Transverse colon (tissue), 4 donors: ENCODE measurements at regions not wholly inside any gene's neighbourhood (a gene's known extent, or its start where the extent isn't known, plus 50 kb on each side); places are given as distances from the start of the nearest gene placed in this dataset.

Source experiments
- DNase-seq: peaks from one replicate; pipeline ENCODE4 v3.0.0-alpha.2; 2019
- H3K27ac ChIP-seq, 4 donors: fragments of 200-600 bp; sonication (generic); 2 replicates each; pipeline ENCODE4 v1.5.1; 2016 to 2018; ENCODE audit warnings: inconsistent platforms in 4 of 4
- H3K27me3 ChIP-seq: fragments of 200-600 bp; sonication (generic); 2 replicates; pipeline ENCODE4 v1.5.1; 2017; ENCODE audit warnings: inconsistent platforms
- H3K36me3 ChIP-seq, 4 donors: fragments of 200-600 bp; sonication (generic); 2 replicates each; pipeline ENCODE4 v1.5.1; 2017 to 2019; ENCODE audit warnings: inconsistent platforms in 4 of 4
- H3K4me1 ChIP-seq, 4 donors: fragments of 200-600 bp; sonication (generic); 2 replicates each; pipeline ENCODE4 v1.5.1; 2017 to 2020; ENCODE audit warnings: inconsistent platforms in 4 of 4
- H3K4me3 ChIP-seq, 4 donors: fragments of 200-600 bp; sonication (generic); 1 replicate in 1 of 4; 2 replicates in 3 of 4; pipeline versions ENCODE4 v1.5.1 to v1.6.1; 2017 to 2019; ENCODE audit warnings: inconsistent platforms in 4 of 4
- H3K9me3 ChIP-seq, 2 donors: fragments of 200-600 bp; sonication (generic); 2 replicates each; pipeline ENCODE4 v1.5.1; 2017 to 2019; ENCODE audit warnings: inconsistent platforms in 2 of 2
- EP300 ChIP-seq: sonication (generic); formaldehyde crosslinking; IDR thresholded peaks from one replicate; pipeline ENCODE4 v1.6.1; 2017; ENCODE audit warnings: antibody characterized with exemption, low read depth
- POLR2A ChIP-seq: fragments of 450-650 bp; IDR thresholded peaks from one replicate; pipeline ENCODE4 v1.6.1; 2016; ENCODE audit warnings: antibody characterized with exemption, mild to moderate bottlenecking, moderate library complexity
- POLR2AphosphoS5 ChIP-seq, 3 donors: sonication (generic); formaldehyde crosslinking; IDR thresholded peaks; one replicate each; pipeline ENCODE4 v1.6.1; 2016; ENCODE audit warnings: antibody characterized with exemption in 3 of 3
- WGBS, 2 donors: methylation state at CpG; one replicate each; pipeline ENCODE4 v1.1.5; 2018; ENCODE audit warnings: low coverage in 1 of 2; 5-methylcytosine and 5-hydroxymethylcytosine counted together
- in situ Hi-C, 4 donors: fragments of 200-750 bp; cut with MboI; loops; one replicate each; pipeline versions ENCODE4 v1.15.0 to v1.15.1; 2017; ENCODE audit warnings: low sequenced_read_pairs in 3 of 4, low pct_ligation_motif_present in 1 of 4, low pct_unique_long_range_greater_than_20kb in 1 of 4
- intact Hi-C: fragments of 100-400 bp; cut with DNase I; formaldehyde crosslinking; loops from one replicate; pipeline ENCODE4 v1.15.1; 2023; ENCODE audit warnings: low total_unique reads
- TF ChIP-seq, protein P1 (sequence below), 5 experiments: fragments of 200-600 bp in 3 of 5; fragments of 450-650 bp in 2 of 5; sonication (generic) in 3 of 5; IDR thresholded peaks; 1 replicate in 2 of 5; 2 replicates in 3 of 5; pipeline ENCODE4 v1.5.1; 2016 to 2017; ENCODE audit warnings: antibody characterized with exemption in 5 of 5, inconsistent platforms in 3 of 5, mild to moderate bottlenecking in 2 of 5, moderate library complexity in 1 of 5

DNA sequence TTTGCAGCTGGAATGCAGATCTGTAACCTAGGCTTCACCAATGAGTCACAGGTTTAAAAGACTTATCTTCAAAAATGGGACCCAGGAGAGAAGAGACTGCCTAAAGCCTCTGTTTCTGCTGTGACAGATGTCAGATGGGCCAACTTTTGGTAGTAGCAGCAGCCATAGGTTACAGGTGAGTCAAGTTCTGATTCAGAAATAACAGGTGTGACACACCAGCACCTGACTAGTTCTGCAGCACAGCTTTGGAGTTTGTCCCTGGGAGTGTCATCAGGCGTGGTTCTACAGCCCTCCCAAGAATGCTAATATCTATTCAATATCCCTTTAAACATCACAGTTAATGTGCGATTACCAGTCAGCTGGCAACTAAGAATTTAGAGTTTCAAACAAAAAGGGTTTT is 121.9 kb upstream of the BTN3A2 start:
- in situ Hi-C loops (loop anchor here in 1 of 4 donors (25.0 kb wide), 1 partner anchor 894 kb away; a partner anchor contains a TSS), intact Hi-C loops (no loop called here)
- DNase-seq: peak; percentile 76
- H3K4me3 ChIP-seq: peak overlapping the region in 1 of 4 donors; percentile 3
- TF ChIP-seq POLR2AphosphoS5 (IDR thresholded peaks at IDR 0.05) (peak; percentile 11 to 79 (median 73)), POLR2A (peak; percentile 21), EP300 (peak; percentile 49)
- TF ChIP-seq, protein P1, sequence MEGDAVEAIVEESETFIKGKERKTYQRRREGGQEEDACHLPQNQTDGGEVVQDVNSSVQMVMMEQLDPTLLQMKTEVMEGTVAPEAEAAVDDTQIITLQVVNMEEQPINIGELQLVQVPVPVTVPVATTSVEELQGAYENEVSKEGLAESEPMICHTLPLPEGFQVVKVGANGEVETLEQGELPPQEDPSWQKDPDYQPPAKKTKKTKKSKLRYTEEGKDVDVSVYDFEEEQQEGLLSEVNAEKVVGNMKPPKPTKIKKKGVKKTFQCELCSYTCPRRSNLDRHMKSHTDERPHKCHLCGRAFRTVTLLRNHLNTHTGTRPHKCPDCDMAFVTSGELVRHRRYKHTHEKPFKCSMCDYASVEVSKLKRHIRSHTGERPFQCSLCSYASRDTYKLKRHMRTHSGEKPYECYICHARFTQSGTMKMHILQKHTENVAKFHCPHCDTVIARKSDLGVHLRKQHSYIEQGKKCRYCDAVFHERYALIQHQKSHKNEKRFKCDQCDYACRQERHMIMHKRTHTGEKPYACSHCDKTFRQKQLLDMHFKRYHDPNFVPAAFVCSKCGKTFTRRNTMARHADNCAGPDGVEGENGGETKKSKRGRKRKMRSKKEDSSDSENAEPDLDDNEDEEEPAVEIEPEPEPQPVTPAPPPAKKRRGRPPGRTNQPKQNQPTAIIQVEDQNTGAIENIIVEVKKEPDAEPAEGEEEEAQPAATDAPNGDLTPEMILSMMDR (IDR thresholded peaks at IDR 0.05): no peak
- H3K27me3 ChIP-seq: peaks cover 4% of the 10 kb centered on the region
- H3K27ac ChIP-seq: peak overlapping the region; percentile 61 to 80 (median 76)
- peaks cover 0 to 20% (median 6%) of the 10 kb centered on the region in 4 donors for H3K4me1 ChIP-seq
- 50 to 57% methylated on average over 1 to 2 of the region's 2 CpGs for WGBS, 2 donors
- no peaks in the 10 kb centered on the region for H3K36me3 ChIP-seq
- H3K9me3 ChIP-seq: no peaks in the 10 kb centered on the region

DNA sequence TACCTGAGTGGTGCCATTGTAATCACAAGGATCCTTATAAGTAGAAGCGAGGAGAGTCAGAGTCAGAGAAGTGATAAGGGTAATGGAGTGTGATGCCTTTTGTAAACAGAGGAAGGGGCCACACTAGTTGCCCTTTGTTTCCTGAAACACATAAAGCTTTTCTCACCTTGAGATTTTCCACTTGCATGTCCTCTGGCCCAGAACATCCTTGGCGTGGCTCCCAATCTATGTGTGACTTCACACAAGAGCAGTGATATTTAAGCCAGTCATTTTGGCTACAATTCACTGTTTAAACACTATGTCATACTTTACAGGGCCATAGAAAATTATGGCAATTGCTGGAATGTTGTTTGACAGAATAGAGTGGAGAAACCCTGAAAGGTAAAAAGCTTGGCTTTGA is 121.2 kb upstream of the BTN3A2 start:
- peak; percentile 83 for DNase-seq
- H3K36me3 ChIP-seq: no peaks in the 10 kb centered on the region
- intact Hi-C loops: no loop called here
- in situ Hi-C loops: loop anchor here in 1 of 4 donors (25.0 kb wide), 1 partner anchor 894 kb away; a partner anchor contains a TSS
- H3K4me3 ChIP-seq: peak overlapping the region in 1 of 4 donors; percentile 3
- 49 to 63% methylated on average over 2 of the region's 2 CpGs for WGBS, 2 donors
- no peaks in the 10 kb centered on the region for H3K9me3 ChIP-seq
- H3K27me3 ChIP-seq: peaks cover 4% of the 10 kb centered on the region
- H3K27ac ChIP-seq: peak overlapping the region; percentile 61 to 80 (median 76)
- TF ChIP-seq, protein P1 (IDR thresholded peaks at IDR 0.05): no peak
- TF ChIP-seq POLR2AphosphoS5 (IDR thresholded peaks at IDR 0.05) (peak in 2 of 3 donors; percentile 33 to 71), EP300 (no peak), POLR2A (peak; percentile 30)
- peaks cover 0 to 20% (median 6%) of the 10 kb centered on the region in 4 donors for H3K4me1 ChIP-seq

DNA sequence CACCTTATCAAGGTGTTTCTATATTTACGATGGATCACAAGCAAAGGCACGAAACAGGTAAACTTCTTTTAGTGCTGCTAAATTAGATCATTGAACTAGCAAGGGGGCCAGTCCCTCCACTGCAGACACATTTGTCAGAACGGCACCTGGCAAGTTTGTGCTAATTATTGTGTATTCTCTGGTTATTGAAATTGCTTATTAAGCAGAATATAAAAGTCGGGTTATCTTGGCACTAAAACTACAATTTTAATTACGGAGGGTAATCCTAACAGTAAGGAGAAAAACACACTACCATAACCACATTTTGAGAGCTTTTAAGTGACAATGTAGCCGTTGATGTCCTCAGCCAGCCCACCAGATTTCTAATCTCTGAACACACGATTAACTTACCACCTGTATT is 118.9 kb upstream of the BTN3A2 start:
- 78 to 82% methylated on average over 7 of the region's 7 CpGs for WGBS, 2 donors
- Histone ChIP-seq H3K27ac (no peak overlapping the region), H3K27me3 (peaks cover 22% of the 10 kb centered on the region), H3K36me3 (no peaks in the 10 kb centered on the region), H3K4me1 (peaks cover 3 to 23% (median 8%) of the 10 kb centered on the region in 4 donors), H3K9me3 (no peaks in the 10 kb centered on the region), H3K4me3 (no peak overlapping the region)
- in situ Hi-C loops (loop anchor here in 1 of 4 donors (25.0 kb wide), 1 partner anchor 891 kb away; a partner anchor contains a TSS), intact Hi-C loops (no loop called here)
- no peak for DNase-seq
- TF ChIP-seq POLR2A: no peak
- no peak for TF ChIP-seq EP300
- no peak for TF ChIP-seq POLR2AphosphoS5 (IDR thresholded peaks at IDR 0.05)
- TF ChIP-seq, protein P1 (IDR thresholded peaks at IDR 0.05): no peak

DNA sequence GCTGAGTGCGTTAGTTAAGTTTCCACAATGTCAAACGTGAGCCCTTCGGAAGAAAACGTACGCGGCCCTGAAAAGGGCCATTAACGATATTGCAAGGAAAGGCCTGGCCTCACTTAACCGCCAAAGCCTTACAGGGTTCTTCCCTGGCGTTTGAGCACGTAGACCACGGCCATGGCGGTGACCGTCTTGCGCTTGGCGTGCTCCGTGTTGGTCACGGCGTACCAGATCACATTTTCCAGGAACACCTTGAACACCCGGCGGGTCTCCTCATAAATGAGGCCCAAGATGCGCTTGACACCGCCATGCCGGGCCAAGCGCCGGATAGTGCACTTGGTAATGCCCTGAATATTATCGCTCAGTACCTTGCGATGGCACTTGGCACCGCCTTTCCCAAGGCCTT is 118.4 kb upstream of the BTN3A2 start:
- 96 to 98% methylated on average over 7 to 28 of the region's 28 CpGs for WGBS, 2 donors
- no peaks in the 10 kb centered on the region for H3K9me3 ChIP-seq
- intact Hi-C loops (no loop called here), in situ Hi-C loops (loop anchor here in 1 of 4 donors (25.0 kb wide), 1 partner anchor 891 kb away; a partner anchor contains a TSS)
- TF ChIP-seq EP300: no peak
- H3K36me3 ChIP-seq: no peaks in the 10 kb centered on the region
- H3K4me3 ChIP-seq: no peak overlapping the region
- H3K27ac ChIP-seq: no peak overlapping the region
- DNase-seq: no peak
- peaks cover 26% of the 10 kb centered on the region for H3K27me3 ChIP-seq
- peaks cover 3 to 20% (median 8%) of the 10 kb centered on the region in 4 donors for H3K4me1 ChIP-seq

GRCh38 chr6:26249707-26249956 is 115.4 kb upstream of the BTN3A2 start:
- no peaks in the 10 kb centered on the region for H3K36me3 ChIP-seq
- H3K4me1 ChIP-seq: peaks cover 3 to 16% (median 8%) of the 10 kb centered on the region in 4 donors
- no peak for DNase-seq
- 0% methylated on average over 1 to 13 of the region's 13 CpGs for WGBS, 2 donors
- in situ Hi-C loops (loop anchor here in 1 of 4 donors (25.0 kb wide), 1 partner anchor 888 kb away; a partner anchor contains a TSS), intact Hi-C loops (no loop called here)
- H3K9me3 ChIP-seq: no peaks in the 10 kb centered on the region
- H3K27ac ChIP-seq: peak overlapping the region; percentile 85 to 93 (median 89)
- H3K4me3 ChIP-seq: peak overlapping the region in 3 of 4 donors; percentile 42 to 54 (median 44)
- TF ChIP-seq POLR2A (no peak), POLR2AphosphoS5 (IDR thresholded peaks at IDR 0.05) (no peak), EP300 (no peak)
- TF ChIP-seq, protein P1 (IDR thresholded peaks at IDR 0.05): no peak
- peaks cover 37% of the 10 kb centered on the region for H3K27me3 ChIP-seq
